ENCODE measurements at regions not wholly inside any gene's neighbourhood (a gene's known extent, or its start where the extent isn't known, plus 50 kb on each side); places are given as distances from the start of the nearest gene placed in this dataset.
"Not testable (repeated sequence)": the region's sequence is repeated elsewhere in the genome, so short reads cannot be mapped to it uniquely, and the experiment has no call there.

- no peak for DNase-seq (ENCODE audit: low read depth)
These were observed 738.4 kb downstream of the PCDH17 start for GRCh38 chr13:58369936-58370335.

- no peak for DNase-seq (ENCODE audit: low read depth)
These were observed 744.8 kb downstream of the PCDH17 start for GRCh38 chr13:58376349-58376748.

- DNase-seq (ENCODE audit: low read depth): no peak
These were observed 745.2 kb downstream of the PCDH17 start for GRCh38 chr13:58376775-58377174.

DNA sequence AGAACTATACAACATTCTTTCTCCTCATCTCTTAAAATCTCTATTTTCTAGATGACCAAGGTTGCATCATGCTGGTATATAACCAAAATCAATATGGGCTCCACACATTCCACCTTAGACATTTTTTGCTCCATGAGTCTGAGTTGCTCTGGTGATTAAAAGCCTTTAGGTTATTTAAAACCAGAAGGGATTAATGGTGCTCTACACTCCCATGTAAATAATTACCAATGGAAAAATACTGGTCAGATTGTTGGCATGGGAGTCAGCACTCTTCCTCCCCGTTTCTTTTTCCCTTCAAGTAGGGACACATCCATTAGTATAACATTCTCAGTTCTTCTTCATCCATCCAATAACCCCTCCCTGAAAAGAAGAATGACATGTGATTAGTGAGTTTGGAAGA is 747.7 kb downstream of the PCDH17 start:
- DNase-seq (ENCODE audit: low read depth): no peak

DNA sequence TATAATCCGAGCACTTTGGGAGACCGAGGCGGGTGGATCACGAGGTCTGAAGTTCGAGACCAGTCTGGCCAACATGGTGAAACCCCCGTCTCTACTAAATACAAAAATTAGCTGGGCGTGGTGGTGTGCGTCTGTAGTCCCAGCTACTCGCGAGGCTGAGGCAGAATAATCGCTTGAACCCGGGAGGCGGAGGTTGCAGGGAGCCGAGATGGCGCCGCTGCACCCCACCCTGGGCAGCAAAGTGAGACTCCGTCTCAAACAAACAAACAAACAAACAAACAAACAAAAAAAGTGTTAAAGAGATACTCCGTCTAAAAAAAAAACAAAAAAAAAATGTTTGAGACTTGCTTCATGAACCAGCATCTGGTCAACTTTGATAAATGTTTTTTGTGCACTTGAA is 753.8 kb downstream of the PCDH17 start:
- DNase-seq (ENCODE audit: low read depth): not testable (repeated sequence)

GRCh38 chr13:58397596-58398387 is 766.2 kb downstream of the PCDH17 start:
- no peak for DNase-seq (ENCODE audit: low read depth)

DNA sequence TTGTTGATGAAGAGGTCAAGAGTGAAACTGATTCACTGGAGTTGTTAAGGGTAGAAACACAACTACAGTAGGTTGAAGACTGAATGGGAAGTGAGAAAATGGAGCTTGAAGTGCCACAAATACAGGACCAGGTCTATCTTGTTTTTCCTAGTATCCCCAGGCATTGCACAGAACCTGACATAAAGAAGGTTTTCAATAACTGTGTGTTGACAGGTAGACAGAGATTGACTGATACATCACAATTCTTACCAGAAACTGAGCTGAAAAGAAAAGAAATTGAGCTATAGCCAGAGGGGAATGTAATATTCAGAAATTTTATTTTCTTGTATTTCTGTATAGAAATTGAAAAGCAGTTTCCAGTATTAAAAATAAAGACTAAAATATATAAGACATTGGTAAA is 767.7 kb downstream of the PCDH17 start:
- DNase-seq (ENCODE audit: low read depth): no peak

DNA sequence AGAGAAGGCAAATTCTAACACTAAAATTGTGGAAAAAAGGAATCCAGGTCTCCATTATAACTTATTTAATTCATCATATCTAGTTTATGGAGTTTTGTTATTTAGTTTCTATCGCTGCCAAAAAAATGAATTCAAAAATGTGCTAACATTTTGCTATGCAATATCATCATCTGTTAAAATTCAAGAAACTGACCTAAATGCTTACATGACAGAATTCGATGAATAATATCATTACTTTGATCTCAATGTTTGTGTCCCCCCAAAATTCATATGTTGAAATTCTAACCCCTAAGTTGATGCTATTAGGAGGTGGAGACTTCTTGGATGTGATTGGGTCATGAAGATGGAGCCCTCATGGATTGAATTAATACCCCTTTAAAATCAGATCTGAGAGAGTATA is 775.0 kb downstream of the PCDH17 start:
- DNase-seq (ENCODE audit: low read depth): no peak

- no peak for DNase-seq (ENCODE audit: low read depth)
These were observed 798.4 kb downstream of the PCDH17 start for GRCh38 chr13:58429917-58430316.

DNA sequence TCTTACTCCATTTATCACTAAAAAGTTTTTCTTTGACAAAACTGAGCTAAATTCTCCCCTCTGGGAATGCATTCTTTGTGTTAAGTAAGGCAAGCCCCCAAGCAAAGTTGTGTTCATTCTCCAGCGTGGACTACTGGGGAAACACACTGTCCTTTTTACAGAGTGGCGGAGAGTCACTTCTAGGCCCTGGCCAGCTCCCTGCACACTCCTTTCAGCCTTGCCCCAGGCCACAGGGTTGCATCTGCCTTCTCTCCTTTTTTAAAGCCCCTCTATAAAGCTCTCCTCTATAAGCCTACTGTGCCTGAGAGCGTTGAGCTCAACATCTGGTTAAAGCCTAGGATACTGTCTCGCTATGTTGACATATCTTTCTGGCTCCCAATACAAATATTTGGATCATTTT is 803.4 kb downstream of the PCDH17 start:
- DNase-seq (ENCODE audit: low read depth): no peak

GRCh38 chr13:58437427-58437826 is 805.9 kb downstream of the PCDH17 start:
- no peak for DNase-seq (ENCODE audit: low read depth)

DNA sequence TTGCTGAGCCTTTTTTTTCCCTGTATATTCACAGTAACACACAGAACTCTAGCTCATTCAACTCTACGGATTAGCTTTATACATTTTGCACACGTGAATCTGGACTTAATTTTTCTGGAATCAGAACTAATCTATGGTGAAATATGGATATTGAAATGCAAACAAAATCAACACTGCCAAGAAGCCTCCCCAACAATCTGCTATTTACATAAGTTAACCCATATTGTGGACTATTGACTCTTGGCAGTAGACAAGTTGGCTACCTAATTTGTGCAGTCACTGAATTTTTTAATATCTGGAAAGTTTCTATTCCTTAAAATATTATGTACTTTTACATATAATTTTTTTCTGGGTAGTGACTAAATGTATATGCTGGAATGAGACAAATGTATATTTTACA is 815.4 kb downstream of the PCDH17 start:
- no peak for DNase-seq (ENCODE audit: low read depth)

- no peak for DNase-seq (ENCODE audit: low read depth)
These were observed 820.6 kb downstream of the PCDH17 start for GRCh38 chr13:58452123-58452623.

- no peak for DNase-seq (ENCODE audit: low read depth)
These were observed 823.5 kb downstream of the PCDH17 start for GRCh38 chr13:58455094-58455493.

- DNase-seq (ENCODE audit: low read depth): no peak
These were observed 829.7 kb downstream of the PCDH17 start for GRCh38 chr13:58461217-58461616.

GRCh38 chr13:58463841-58464240 is 832.3 kb downstream of the PCDH17 start:
- no peak for DNase-seq (ENCODE audit: low read depth)

DNA sequence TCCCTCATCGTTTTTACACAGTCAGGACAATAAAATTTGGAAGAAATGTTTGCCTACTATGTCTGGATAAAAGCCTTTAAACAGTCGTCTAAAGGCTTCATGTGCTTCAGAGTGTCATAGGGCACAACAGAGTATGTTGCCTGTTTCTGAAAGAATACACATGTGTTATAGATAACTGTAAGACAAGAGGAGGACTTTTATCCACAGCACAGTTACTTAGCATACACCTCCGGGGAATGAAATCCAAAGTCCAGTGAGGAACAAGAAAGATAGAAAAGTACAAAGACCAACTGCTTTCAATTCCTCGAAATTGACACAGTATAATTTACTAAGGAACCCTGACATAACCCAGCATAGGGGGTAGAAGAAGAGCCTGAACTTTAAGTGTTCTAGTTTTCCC is 835.6 kb downstream of the PCDH17 start:
- no peak for DNase-seq (ENCODE audit: low read depth)

GRCh38 chr13:58472483-58472882 is 840.9 kb downstream of the PCDH17 start:
- DNase-seq (ENCODE audit: low read depth): no peak

- DNase-seq (ENCODE audit: low read depth): no peak
These were observed 843.0 kb downstream of the PCDH17 start for GRCh38 chr13:58474581-58474980.

DNA sequence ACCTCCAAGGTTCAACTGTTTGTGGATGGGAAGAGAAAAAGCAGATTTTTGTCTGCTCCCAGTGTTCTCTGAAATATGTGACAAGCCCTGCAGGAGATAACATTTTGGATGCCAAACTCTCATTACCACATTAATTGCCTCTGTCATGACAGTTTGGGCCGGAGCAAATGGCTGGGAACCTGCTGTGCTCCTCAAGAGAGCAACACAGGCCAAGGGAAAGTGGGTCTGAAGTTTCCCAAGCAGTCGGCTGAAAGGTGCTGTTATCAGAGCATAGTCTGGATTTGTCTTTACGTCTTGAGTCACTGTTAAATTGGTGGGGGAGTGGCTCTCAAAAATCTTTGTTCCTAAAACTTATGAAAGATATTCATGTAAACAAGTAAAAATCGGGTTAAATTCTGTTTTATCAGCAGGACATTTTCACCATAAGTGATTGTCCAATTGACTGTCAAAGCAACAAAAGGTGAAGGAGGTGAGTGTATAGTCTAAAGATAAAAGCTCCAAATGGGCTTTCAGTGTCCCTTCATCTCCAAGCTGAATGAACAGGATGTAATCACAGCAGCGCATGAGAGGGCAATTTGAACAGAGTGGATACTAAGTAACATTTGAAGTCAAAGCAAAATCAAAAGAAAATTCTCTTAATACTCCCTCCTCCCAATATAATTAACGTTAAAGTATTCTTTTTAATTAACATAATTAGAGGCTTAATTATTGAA is 844.8 kb downstream of the PCDH17 start:
- DNase-seq (ENCODE audit: low read depth): no peak

- no peak for DNase-seq (ENCODE audit: low read depth)
These were observed 847.3 kb downstream of the PCDH17 start for GRCh38 chr13:58478858-58479257.

GRCh38 chr13:58480061-58480460 is 848.5 kb downstream of the PCDH17 start:
- no peak for DNase-seq (ENCODE audit: low read depth)

- no peak for DNase-seq (ENCODE audit: low read depth)
These were observed 856.7 kb downstream of the PCDH17 start for GRCh38 chr13:58488251-58488650.

Measured in RPMI7951 (cell line).